ENCODE measurements at regions not wholly inside any gene's neighbourhood (a gene's known extent, or its start where the extent isn't known, plus 50 kb on each side); places are given as distances from the start of the nearest gene placed in this dataset.

DNA sequence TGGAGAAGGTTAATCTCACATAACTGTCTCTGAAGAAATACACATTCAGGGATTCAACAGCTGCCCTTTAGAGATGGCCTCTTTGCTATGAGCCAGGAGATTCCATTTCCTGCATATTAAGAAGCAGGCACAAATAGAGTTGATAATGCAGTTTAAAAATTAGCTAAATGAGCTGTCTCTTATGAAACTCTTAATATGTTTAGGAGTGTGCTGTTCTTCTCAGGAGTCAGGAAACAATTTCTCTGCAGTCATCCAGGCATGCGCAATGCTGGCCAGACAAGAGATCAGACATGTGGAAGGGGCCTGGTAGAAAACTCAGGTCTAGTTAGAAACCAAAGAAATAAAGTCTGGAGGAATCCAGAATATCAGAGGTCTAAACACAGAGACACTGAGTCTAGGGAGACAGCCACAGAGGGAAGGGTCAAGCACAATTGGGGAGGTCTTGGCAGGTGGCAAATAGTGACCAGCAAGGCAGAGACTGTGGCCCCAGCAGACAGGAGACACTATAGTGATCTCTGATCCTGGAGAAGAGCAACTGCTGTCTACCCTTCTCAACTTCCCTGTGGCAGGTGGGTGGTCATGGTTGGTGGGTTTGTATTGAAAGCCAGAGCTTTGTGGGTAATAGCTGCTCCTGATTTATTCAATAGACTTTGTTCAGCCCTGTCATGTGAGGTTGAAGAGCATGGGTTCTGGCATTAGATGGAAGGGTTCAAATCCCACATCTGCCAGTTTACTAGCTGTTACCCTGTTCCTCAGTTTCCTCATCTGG lies 185.8 kb upstream of the RMST start:
- no peak for DNase-seq

DNA sequence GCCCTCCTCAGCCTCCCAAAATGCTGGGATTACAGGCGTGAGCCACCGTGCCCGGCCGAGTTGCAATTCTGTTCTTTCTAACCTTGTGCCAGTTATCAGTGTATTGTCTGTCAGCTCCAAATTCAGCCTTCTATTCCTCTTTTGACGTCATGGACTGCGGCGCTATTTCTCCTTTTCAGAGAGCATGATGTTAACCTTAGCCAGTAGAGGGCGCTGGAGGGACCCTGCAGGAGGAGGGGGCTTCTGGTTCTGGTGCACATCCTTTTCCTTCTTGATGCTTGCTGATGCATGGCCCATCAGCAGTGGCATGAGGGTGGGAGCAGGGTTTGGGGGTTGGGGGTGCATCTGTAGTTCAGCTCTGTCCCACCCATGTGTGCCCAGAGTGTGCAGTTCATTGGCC lies 179.3 kb upstream of the RMST start:
- DNase-seq = peak; percentile 19

DNA sequence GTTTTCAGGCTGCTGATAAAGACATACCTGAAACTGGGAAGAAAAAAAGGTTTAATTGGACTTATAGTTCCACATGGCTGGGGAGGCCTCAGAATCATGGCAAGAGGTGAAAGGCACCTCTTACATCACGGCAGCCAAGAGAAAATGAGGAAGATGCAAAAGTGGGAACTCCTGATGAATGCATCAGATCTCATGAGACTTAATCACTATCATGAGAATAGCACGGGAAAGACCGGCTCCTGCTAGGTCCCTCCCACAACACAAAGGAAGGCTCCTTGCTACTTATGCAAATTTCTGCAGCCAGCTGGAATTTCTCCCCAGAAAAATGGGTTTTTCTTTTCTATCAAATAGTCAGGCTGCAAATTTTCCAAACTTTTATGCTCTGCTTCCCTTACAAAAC lies 174.1 kb upstream of the RMST start:
- DNase-seq = no peak

DNA sequence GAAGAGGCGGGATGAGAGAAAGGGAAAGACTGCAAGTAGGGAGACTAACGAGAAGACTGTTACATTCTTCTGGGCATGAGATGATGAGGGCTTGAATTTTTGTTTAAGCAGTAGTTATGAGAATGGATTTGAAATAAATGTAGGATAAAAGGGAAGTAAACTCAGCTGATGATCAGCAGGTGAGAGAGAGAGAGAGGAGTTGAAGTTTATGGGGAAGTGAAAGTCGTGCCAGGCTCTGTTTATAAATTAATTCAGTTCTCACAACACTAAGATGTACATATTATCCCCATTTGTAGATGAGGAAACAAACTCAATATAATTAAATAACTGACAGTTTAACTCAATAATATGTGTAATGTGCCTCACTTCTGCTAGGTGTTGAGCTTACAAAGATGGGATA lies 170.0 kb upstream of the RMST start:
- DNase-seq = no peak

DNA sequence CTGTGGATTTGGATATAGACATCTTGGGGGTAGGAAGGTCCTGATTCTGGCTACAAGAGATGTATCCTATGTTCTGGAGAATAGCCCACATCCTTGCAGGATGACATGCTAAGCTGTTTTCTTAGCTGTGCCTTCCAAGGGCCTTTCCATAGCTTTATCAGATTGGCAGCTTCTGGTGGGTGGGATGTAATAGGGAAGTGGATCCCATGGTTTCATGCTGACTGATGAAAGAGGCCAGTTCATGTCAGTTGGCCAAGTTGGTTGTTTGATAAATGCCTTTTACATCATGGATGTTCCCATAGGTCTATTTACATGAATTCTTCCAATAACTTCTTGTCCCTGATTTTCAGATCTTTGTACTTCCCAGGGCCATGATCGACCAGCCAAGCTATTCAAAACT lies 169.1 kb upstream of the RMST start:
- no peak for DNase-seq

DNA sequence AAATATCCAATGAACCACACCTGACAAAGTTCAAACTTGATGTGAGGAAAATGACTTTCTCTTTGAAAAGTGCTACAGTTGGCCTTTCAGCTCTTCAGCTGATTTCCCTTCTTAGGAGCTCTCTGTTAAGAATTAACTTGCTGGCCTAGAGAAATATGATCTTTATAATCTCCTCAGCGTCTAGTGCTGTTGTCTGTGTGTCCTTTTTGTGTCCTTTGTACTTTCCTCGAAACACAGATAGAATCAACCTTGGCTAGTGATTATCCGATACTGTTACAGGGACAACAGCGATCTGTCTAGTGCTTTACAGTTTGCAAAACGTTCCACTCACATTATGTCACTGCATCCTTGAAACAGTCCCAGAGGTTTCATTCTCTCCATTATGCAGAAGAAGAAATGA lies 162.8 kb upstream of the RMST start:
- no peak for DNase-seq

DNA sequence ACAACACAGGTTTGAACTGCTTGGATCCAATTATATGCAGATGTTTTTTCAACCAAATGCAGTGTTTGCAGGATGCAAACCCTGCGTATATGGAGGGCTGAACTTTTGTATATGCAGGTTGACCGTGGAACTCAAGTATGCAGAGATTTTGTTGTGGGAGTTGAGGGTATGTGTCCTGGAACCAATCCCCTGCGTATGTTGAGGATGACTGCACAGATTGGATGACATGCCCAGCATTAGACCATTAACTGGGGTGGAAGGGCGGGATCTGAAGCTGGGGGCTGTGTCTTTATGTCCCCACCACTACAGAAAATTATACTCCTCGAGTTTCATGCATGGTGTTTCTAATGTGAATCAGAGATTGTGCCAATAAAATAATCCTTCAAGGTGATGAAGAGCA lies 162.2 kb upstream of the RMST start:
- no peak for DNase-seq

DNA sequence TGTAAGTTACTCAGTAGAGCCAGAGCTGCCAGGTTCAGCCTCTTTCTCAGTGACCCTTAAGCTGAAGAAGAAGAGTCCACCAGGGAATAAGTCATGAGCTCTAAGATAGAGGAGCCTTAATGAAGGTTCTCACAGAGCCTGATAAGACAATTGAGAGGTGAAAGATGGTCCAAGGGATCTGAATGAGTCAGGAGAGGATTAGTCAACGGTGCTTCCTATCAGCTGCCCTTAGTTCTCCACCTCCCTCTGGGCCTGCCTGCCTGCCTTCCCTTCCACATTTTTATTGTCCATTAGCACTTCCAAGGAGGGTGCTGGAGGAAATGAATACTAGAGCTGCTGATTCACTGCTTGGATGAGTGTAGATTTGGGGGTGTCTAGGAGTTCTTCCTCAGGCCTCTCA lies 161.7 kb upstream of the RMST start:
- DNase-seq = no peak

DNA sequence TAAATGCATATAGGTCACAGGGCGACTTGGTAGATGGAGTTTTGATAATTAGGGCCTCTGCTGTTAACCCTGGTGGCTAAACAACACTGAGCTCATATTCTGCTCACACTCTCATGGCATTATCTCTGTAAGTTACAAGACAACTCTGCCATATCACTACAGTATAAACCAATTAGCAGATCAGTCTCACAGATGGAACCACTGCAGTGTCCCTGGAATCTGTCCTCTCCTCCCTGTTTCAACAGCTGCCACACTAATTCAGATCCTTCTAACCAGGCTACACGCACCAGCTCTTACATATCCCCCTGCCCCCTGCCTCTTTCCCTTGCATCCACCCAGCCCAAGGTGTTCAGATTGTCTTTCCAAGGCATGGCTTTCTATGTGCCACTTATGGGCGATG lies 161.0 kb upstream of the RMST start:
- DNase-seq = no peak

DNA sequence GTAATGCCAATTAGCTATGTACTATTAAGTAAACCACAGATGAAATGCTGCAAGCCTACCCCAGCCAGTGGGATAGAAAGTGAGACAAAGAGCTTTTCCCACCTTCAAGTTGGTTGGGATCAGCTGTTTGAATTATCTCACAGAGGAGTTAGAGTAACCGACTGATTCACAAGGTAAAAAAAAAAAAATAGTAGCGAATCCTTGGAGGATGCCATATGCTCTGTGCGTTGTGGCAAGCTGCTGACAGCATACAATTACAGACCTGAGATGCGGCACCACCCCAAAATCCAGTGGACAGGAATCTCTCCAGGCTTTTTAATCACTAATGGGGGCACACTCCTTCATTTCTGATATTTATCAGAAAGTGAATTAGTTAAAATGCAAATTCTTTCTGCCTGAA lies 157.0 kb upstream of the RMST start:
- DNase-seq = no peak

DNA sequence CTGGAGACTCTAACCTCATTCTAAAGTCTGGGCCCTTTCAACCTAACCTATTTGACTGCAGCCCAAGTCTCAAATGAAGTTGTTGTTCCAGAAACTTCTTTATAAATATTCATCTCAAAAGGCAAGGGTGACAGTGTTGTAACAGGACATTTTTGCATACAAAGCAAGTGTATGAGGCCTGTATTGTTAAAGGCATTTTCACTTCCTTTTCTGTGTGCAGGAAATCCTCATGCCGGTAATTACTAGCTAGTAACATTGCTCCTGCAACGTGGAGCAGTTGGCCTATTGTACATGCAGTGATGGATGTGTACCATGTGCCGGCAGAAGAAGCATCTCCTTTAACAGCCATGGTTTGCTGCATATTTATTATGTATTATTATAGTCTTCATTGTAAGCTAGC lies 156.5 kb upstream of the RMST start:
- DNase-seq = no peak

DNA sequence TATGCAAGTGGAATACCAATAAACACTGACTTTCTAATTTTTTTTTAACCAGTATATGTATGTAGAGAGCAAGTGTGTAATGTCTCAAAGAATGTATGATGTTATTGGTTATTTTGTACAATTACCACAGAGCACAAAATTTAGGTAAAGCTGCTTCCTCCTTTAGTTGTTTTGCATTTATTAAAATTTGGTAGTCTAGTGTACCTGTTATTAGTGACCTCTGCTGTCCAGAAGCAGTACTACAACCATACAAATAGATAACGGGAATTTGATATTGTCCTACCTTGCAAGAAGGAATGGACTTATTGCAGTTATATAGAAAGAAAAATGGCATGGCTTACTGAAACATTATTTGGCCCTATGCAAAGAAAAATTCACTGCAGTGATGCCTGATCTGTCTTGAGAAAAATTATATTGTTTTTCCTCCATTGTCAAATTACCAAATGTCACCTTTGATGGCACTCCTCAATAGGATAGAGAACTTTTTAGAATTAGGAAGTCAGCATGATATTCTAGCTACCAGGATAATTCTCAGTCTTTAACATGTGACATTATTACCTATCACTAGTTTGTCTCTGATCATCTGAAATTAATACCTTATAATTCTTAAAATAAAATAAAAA lies 153.9 kb upstream of the RMST start:
- peak; percentile 70 for DNase-seq

DNA sequence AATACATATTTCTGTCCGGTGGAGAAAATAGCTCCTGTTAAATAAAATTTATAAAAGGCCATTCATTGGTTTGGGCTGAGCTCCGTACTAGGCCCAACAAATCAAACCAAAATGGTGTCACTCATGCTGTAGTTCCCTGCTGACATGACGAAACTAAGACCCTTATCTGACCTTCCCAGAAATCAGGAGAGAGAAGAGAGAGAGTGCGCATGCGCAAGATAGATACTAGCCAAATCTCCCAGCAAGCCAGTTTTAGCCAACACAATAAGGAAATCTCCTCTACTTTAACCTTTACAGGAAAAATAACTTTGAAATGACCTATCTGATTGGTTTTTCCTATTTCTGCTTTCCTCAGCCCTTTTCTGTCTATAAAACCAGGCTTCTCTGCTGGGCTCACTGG lies 152.7 kb upstream of the RMST start:
- DNase-seq = peak; percentile 5

DNA sequence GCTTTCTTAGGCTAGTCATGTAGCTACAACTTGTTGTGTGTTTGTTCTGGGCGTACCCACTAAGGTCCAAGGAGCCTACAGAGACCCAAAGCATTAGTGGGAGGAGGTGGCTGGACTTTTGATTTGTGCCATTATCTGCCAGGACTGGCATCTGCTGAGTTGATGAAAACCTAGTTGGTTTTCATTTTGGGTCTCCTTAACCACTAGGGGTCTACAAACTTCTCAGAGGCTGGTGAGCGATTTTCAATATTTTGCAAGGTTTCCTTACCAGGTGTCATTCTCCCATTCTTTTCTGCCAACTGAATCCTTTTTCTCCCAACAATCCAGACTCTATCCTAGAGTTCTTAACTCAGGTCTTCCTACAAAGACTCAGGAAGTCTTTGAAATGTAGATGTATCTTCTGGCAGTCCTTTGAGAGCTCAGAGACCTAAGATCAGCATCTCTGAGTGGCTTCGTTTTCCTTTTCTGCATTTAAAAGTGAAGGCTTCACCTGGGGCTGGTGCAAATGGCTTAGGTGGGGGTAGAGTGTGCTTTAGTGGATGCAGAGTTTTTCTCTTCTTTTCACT lies 150.0 kb upstream of the RMST start:
- no peak for DNase-seq

DNA sequence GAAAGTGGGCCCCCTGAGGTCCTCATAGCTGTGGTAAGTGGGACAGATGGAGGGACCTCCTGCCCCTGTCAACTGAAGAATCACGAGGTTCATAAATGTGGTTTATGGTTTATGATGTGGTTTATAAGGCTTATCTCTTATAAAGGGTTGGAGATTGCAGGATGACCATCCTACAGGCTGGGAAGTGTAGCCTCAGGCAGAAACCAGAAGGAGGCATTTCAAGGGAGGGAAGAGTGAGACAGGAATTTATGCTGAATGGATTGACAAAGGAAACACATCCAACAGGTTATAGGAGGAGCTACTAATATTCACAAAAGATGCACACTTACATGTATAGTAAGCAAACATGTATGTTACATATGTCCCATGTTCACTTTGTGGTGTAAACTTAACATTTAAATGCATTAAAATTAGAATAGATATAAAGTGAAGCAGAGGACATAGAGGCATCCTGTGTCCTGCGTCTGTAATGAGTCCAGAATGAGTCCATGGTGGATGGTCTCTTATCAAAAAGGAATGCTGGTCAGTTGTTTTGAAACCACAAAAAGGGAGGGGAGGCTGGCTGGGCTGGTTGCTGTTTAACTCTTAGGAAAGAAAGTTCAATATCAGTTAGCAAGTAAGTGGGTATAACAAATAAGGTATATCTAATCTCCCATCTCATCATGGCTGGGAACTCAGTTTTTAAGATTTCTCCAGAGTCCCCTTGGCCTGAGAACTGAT lies 149.0 kb upstream of the RMST start:
- DNase-seq = no peak

DNA sequence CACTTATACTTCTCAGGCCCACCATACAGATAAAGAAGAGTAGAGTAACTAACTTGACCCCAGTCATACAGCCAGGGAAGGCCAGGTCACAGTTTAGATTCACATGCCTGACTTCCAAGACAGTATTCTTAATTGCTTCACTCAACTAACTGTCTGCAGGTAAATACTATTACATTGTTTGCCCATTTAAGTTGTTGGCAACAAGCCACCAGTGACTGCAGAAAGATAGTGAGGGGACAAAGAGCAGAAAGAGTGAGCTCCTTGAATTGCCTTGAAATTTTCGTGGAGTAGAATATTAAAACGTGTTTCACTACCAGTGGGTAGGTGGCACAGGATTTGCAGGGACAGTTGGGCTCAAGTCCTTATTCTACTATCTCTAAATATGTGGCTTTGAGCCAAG lies 146.3 kb upstream of the RMST start:
- DNase-seq = no peak

DNA sequence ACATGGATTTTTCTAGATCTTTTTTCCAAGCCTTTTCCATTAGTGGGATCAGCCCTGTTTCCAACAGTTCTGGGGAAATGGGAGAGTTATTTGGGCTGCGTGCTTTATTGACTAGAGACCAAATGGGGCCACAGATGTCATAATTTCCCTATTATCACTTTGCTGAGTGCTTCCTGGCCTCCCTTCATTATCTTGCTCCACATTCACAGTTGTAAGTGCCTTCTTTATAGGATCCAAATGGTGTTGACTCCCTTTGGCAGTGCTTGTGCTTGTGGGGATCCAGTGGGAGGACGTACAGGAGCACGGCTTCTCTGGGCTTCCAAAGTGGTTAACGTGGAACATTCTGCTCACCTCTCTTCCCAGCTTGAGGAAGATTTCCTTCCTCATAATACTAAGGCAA lies 141.0 kb upstream of the RMST start:
- no peak for DNase-seq

DNA sequence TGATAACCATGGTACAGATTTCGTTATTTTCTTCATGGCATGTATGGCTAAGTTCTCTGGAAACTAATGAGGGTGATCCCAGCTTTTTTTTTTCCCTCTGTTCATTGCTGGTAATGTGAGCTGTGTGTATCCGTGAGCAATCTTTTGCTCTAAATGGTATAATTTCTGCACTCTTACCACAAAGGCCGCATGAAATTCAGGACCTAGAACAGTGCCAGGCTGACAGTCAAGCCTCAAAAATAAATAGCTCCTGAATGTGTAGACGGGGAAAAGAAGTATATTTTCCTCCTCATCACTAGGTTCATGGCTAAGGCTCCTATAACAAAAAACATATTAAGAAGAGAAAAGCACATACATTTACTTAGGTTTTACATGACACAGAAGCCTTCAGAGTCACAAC lies 140.2 kb upstream of the RMST start:
- DNase-seq = no peak

DNA sequence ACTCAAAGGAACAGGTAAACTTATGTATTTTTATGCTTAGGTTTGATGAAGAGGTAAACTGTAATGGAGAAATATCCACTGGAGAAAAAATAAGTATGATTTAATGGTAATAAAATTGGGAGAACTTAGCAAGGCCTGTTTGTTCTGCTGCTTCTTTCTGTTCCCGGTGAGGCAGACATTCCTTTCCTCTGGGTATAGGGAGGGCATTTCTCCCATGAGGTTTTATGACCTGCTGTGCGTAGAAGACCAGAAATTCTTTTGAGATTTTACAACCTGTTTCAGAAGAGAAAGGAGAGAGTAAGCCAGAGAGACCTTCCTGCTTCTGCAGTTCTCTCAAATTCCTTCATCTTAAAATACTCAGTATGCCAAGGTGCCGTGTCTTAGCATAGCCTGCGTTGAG lies 139.4 kb upstream of the RMST start:
- DNase-seq = no peak

DNA sequence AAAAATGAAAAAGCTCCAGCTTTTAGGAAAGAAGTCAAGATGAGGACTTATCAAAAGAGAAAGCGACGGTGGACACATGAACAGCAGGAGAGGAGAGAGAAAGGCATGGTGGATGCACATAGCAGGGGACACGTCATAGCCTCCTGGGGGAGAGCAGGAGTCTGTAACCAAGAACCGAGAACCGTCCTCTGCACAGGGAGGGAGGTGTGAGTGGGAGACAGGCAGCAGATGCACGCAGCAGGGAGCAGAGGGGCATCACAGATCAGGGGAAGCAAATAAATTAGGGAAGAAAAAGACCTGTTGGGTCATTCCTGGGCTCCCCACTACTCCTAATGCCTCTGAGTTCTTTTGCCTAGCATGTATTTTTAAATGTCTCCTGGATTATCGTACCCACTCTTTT lies 138.1 kb upstream of the RMST start:
- no peak for DNase-seq

DNA sequence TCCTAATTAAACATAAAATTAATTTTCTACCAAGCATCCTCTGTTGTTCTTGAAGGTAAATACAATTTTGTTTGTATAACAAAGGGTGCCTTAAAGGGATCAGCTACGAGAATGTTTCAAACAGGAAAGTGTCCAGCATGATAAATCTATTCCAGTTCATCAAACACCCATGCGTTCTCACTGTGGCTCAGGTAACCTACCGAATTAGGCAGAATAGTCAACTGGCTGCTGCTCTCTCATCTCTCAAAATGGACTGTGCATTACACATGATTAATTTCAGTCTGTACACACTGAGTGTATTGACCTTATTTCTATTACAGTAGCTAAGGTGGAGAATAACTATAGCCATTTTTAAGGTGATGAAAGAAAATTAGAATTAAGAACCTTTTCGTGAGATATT lies 127.5 kb upstream of the RMST start:
- DNase-seq = no peak

DNA sequence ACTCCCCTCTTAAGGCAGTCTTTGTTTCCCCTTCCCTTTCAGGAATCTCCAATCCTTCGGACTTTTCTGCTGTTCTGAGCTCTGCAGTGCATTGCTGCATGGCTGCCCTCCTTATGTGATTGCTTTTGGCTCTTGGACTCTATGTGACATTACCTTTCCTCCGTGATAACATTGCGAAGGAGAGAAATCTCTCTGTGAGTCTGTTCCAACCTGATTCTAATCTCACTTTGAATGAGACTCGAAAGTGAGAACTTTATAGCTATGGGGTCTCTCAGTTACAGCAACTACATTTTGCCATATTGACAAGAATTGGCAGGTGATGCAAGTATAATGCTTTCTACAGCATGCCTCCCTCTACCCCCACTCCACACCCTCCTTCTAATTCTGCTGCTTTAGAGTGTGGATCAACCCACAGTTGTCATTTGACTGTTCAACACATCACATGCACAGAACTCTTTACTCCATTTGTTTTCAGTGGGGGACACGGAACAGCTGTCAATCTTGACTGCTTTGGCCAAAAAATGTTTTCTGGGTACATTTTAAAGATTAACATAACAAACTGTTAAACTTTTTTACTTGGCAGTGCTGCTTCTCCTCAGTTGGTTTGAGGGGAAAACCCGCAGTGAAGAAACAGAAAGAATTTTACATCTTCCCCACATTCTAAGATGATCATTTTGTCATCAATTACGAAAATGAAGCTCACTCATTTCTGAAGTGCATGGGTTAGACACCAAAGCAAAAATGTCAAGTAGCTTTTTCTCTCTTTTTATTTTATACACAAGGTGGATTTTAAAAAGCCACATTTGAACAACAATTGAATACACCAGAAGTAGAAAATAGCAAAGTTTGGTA lies 125.5 kb upstream of the RMST start:
- DNase-seq = no peak

DNA sequence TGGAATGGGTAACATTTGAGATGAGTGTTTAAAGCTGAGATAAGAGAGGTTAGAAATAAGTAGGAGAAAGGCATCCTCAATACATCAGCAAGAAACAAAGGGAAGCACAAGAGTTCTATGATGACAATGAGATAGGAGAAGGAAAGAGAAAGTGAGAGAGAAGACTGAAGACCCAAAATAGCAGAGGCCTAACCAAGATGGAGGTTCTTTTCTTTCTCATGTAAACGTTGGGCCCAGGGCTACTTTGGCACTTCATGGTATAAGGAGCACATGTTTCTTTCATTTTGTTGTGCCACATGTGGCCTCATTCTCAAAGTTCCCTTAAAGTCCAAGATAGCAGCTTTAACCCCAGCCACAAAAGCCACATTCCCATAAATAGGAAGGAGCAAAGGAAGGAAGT lies 120.5 kb upstream of the RMST start:
- DNase-seq = no peak

Data from hematopoietic multipotent progenitor cell treated with erythropoietin and hydrocortisone succinate and interleukin-3 and kit ligand, for 6 days (in vitro differentiated cells).